Neural progenitor cell (in vitro differentiated cells): ENCODE measurements at regions not wholly inside any gene's neighbourhood (a gene's known extent, or its start where the extent isn't known, plus 50 kb on each side); places are given as distances from the start of the nearest gene placed in this dataset.

ENCODE experiments used
- DNase-seq: peaks from one replicate; pipeline ENCODE4 v3.0.0-alpha.2; 2016; ENCODE audit warnings: low spot score
- H2AFZ ChIP-seq: fragments of 200-600 bp; sonication (generic); replicated peaks from 2 replicates; pipeline ENCODE4 v1.6.1; 2016; ENCODE audit warnings: antibody characterized with exemption
- H3F3A ChIP-seq: fragments of 200-600 bp; sonication (generic); 2 replicates; pipeline ENCODE4 v1.6.1; 2016; ENCODE audit warnings: antibody characterized with exemption, low read depth
- H3K27ac ChIP-seq: fragments of 200-600 bp; sonication (generic); 2 replicates; pipeline ENCODE4 v1.5.1; 2016; ENCODE audit warnings: mild to moderate bottlenecking
- H3K27me3 ChIP-seq: fragments of 200-600 bp; sonication (generic); 2 replicates; pipeline ENCODE4 v1.6.1; 2016; ENCODE audit warnings: mild to moderate bottlenecking, moderate library complexity
- H3K36me3 ChIP-seq: fragments of 200-600 bp; sonication (generic); 2 replicates; pipeline ENCODE4 v1.5.1; 2016
- H3K4me1 ChIP-seq: fragments of 200-600 bp; sonication (generic); 2 replicates; pipeline ENCODE4 v1.6.1; 2016; ENCODE audit warnings: mixed run types
- H3K4me2 ChIP-seq: fragments of 200-600 bp; sonication (generic); 2 replicates; pipeline ENCODE4 v1.6.1; 2016
- H3K4me3 ChIP-seq: fragments of 200-600 bp; sonication (generic); 2 replicates; pipeline ENCODE4 v1.5.1; 2016
- H3K79me2 ChIP-seq: fragments of 200-600 bp; sonication (generic); 2 replicates; pipeline ENCODE4 v1.6.1; 2016; ENCODE audit warnings: low read depth
- H3K9ac ChIP-seq: fragments of 200-600 bp; sonication (generic); 2 replicates; pipeline ENCODE4 v1.6.1; 2016
- H3K9me3 ChIP-seq: fragments of 200-600 bp; sonication (generic); 2 replicates; pipeline ENCODE4 v1.5.1; 2016; ENCODE audit warnings: low read depth
- H4K20me1 ChIP-seq: fragments of 200-600 bp; sonication (generic); 2 replicates; pipeline ENCODE4 v1.6.1; 2016; ENCODE audit warnings: low read depth
- H3K27ac Mint-ChIP-seq: 3 replicates; pipeline ENCODE4 v1.8.0; 2021; ENCODE audit warnings: mixed read lengths
- H3K27me3 Mint-ChIP-seq: 2 replicates; pipeline ENCODE4 v1.8.0; 2022; ENCODE audit warnings: low read depth, mild to moderate bottlenecking, inconsistent platforms, moderate library complexity, mixed read lengths; ENCODE audit not compliant: insufficient read depth
- H3K36me3 Mint-ChIP-seq: 3 replicates; pipeline ENCODE4 v1.8.0; 2021; ENCODE audit warnings: mixed read lengths
- H3K4me1 Mint-ChIP-seq: 3 replicates; pipeline ENCODE4 v1.8.0; 2021; ENCODE audit warnings: mixed read lengths
- H3K4me3 Mint-ChIP-seq: 3 replicates; pipeline ENCODE4 v1.8.0; 2021; ENCODE audit warnings: mild to moderate bottlenecking, moderate library complexity, mixed read lengths
- H3K9me3 Mint-ChIP-seq: 3 replicates; pipeline ENCODE4 v1.8.0; 2020; ENCODE audit warnings: mixed read lengths
- CTCF ChIP-seq: fragments of 200-600 bp; sonication (generic); IDR thresholded peaks from 2 replicates; pipeline ENCODE4 v1.5.1; 2017; ENCODE audit warnings: antibody characterized with exemption, mild to moderate bottlenecking
- EZH2 ChIP-seq: fragments of 200-600 bp; sonication (generic); IDR thresholded peaks from 2 replicates; pipeline ENCODE4 v1.6.1; 2017; ENCODE audit warnings: antibody characterized with exemption, mild to moderate bottlenecking, moderate library complexity
- EZH2phosphoT487 ChIP-seq: fragments of 200-600 bp; sonication (generic); IDR thresholded peaks from 2 replicates; pipeline ENCODE4 v1.6.1; 2017; ENCODE audit warnings: antibody characterized with exemption

DNA sequence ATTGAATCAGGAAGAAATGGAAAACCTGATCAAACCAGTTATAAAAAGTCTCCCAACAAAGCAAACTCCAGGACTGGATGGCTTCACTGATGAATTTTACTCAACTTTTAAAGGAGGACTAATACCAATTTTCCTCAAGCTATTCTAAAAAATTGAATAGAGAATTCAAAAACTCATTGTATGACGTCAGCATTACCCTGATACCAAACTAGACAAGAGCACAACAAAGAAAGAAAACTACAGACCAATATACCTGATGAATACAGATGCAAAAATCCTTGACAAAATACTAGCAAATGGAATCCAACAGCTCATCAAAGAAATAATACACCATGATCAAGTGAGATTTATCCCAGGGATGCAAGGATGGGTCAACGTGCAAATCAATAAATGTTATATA lies 172.9 kb downstream of the FNDC1 start:
- H3K36me3 ChIP-seq = no peaks in the 10 kb centered on the region
- H3K79me2 ChIP-seq = no peaks in the 10 kb centered on the region
- peaks cover 4% of the 10 kb centered on the region for H3K27me3 ChIP-seq
- no peak overlapping the region for H3K27ac ChIP-seq
- Mint-ChIP-seq H3K4me3 (no peak overlapping the region), H3K27me3 (no peaks in the 10 kb centered on the region), H3K9me3 (peaks cover 8% of the 10 kb centered on the region), H3K36me3 (no peaks in the 10 kb centered on the region), H3K27ac (no peak overlapping the region), H3K4me1 (no peaks in the 10 kb centered on the region)
- no peak overlapping the region for H2AFZ ChIP-seq
- no peaks in the 10 kb centered on the region for H4K20me1 ChIP-seq
- TF ChIP-seq EZH2 (no peak), EZH2phosphoT487 (no peak), CTCF (no peak)
- H3K9ac ChIP-seq = no peak overlapping the region
- no peaks in the 10 kb centered on the region for H3F3A ChIP-seq
- no peak overlapping the region for H3K4me2 ChIP-seq
- no peak overlapping the region for H3K4me3 ChIP-seq
- no peak for DNase-seq
- no peaks in the 10 kb centered on the region for H3K4me1 ChIP-seq
- peaks cover 5% of the 10 kb centered on the region for H3K9me3 ChIP-seq

- Histone ChIP-seq H3K4me3 (no peak overlapping the region), H3K9ac (no peak overlapping the region), H3K9me3 (peaks cover 4% of the 10 kb centered on the region), H3K79me2 (no peaks in the 10 kb centered on the region), H3K36me3 (no peaks in the 10 kb centered on the region), H3K27ac (no peak overlapping the region), H3K27me3 (no peaks in the 10 kb centered on the region), H2AFZ (no peak overlapping the region), H3K4me2 (no peak overlapping the region), H4K20me1 (no peaks in the 10 kb centered on the region), H3F3A (no peaks in the 10 kb centered on the region), H3K4me1 (no peaks in the 10 kb centered on the region)
- Mint-ChIP-seq H3K9me3 (peaks cover 18% of the 10 kb centered on the region), H3K4me3 (no peak overlapping the region), H3K27me3 (peaks cover 7% of the 10 kb centered on the region), H3K27ac (no peak overlapping the region), H3K4me1 (peaks cover 5% of the 10 kb centered on the region), H3K36me3 (no peaks in the 10 kb centered on the region)
- TF ChIP-seq CTCF (no peak), EZH2 (no peak), EZH2phosphoT487 (no peak)
- no peak for DNase-seq
Observed at GRCh38 chr6:159334068-159334467, 164.9 kb downstream of the FNDC1 start.

DNA sequence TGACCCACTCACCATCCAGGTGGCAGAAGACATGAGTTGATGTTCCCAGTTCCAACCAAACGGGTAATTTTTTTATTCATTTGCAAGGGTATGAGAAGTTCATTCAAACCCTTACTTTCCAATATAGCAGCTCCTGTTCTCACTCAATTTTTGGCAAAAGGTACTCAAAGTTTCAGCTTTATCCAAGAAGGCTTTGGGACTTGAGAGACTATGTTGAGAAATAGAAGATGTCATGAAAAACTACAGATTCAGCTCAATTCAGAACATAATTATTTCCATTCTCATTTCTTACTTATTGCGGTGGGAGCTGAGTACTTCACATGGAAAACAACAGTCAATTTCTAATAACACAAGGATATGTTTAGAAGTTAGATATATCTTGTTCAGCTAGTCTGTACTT lies 162.3 kb downstream of the FNDC1 start:
- H3K4me1 Mint-ChIP-seq = peaks cover 14% of the 10 kb centered on the region
- no peak overlapping the region for H3K27ac Mint-ChIP-seq
- Histone ChIP-seq H4K20me1 (no peaks in the 10 kb centered on the region), H3K4me1 (no peaks in the 10 kb centered on the region), H3F3A (no peaks in the 10 kb centered on the region), H3K36me3 (no peaks in the 10 kb centered on the region), H3K27ac (no peak overlapping the region), H3K79me2 (no peaks in the 10 kb centered on the region), H2AFZ (no peak overlapping the region), H3K27me3 (no peaks in the 10 kb centered on the region), H3K4me3 (no peak overlapping the region), H3K9me3 (peaks cover 4% of the 10 kb centered on the region), H3K9ac (no peak overlapping the region), H3K4me2 (no peak overlapping the region)
- H3K27me3 Mint-ChIP-seq = peaks cover 7% of the 10 kb centered on the region
- TF ChIP-seq EZH2phosphoT487 = no peak
- H3K4me3 Mint-ChIP-seq = no peak overlapping the region
- peaks cover 15% of the 10 kb centered on the region for H3K9me3 Mint-ChIP-seq
- no peak for DNase-seq
- no peaks in the 10 kb centered on the region for H3K36me3 Mint-ChIP-seq

GRCh38 chr6:159329081-159329480 lies 159.9 kb downstream of the FNDC1 start:
- no peaks in the 10 kb centered on the region for H3K27me3 ChIP-seq
- H3K79me2 ChIP-seq = no peaks in the 10 kb centered on the region
- peaks cover 3% of the 10 kb centered on the region for H3K9me3 ChIP-seq
- no peak overlapping the region for H3K9ac ChIP-seq
- Mint-ChIP-seq H3K27me3 (peaks cover 2% of the 10 kb centered on the region), H3K36me3 (no peaks in the 10 kb centered on the region), H3K4me1 (peaks cover 20% of the 10 kb centered on the region), H3K9me3 (peaks cover 11% of the 10 kb centered on the region), H3K27ac (peak overlapping the region; percentile 72), H3K4me3 (no peak overlapping the region)
- no peak overlapping the region for H3K27ac ChIP-seq
- no peak overlapping the region for H3K4me2 ChIP-seq
- H4K20me1 ChIP-seq = no peaks in the 10 kb centered on the region
- no peaks in the 10 kb centered on the region for H3K4me1 ChIP-seq
- no peak for DNase-seq
- H2AFZ ChIP-seq = no peak overlapping the region
- H3K4me3 ChIP-seq = no peak overlapping the region
- TF ChIP-seq EZH2 (no peak), EZH2phosphoT487 (no peak), CTCF (no peak)
- H3K36me3 ChIP-seq = no peaks in the 10 kb centered on the region
- no peaks in the 10 kb centered on the region for H3F3A ChIP-seq
